Hepatocyte (in vitro differentiated cells): ENCODE measurements at regions not wholly inside any gene's neighbourhood (a gene's known extent, or its start where the extent isn't known, plus 50 kb on each side); places are given as distances from the start of the nearest gene placed in this dataset.

Experiments used
- DNase-seq: peaks from one replicate; pipeline ENCODE4 v3.0.0-alpha.2; 2016; ENCODE audit warnings: low spot score
- H2AFZ ChIP-seq: fragments of 200-600 bp; sonication (generic); 2 replicates; pipeline ENCODE4 v1.6.0; 2016; ENCODE audit warnings: antibody characterized with exemption, mild to moderate bottlenecking
- H3K27ac ChIP-seq: fragments of 200-600 bp; sonication (generic); 2 replicates; pipeline ENCODE4 v1.5.1; 2016; ENCODE audit warnings: mild to moderate bottlenecking
- H3K27me3 ChIP-seq: fragments of 200-600 bp; sonication (generic); 2 replicates; pipeline ENCODE4 v1.6.1; 2016
- H3K36me3 ChIP-seq: fragments of 200-600 bp; sonication (generic); replicated peaks from 2 replicates; pipeline ENCODE4 v1.5.1; 2016; ENCODE audit warnings: low read depth; ENCODE audit not compliant: insufficient read depth
- H3K4me1 ChIP-seq: fragments of 200-600 bp; sonication (generic); 2 replicates; pipeline ENCODE4 v1.5.1; 2016; ENCODE audit warnings: mild to moderate bottlenecking, moderate library complexity; ENCODE audit not compliant: insufficient read depth
- H3K4me2 ChIP-seq: fragments of 200-600 bp; sonication (generic); 2 replicates; pipeline ENCODE4 v1.6.0; 2016
- H3K4me3 ChIP-seq: fragments of 200-600 bp; sonication (generic); 2 replicates; pipeline ENCODE4 v1.5.1; 2016; ENCODE audit warnings: mild to moderate bottlenecking
- H3K79me2 ChIP-seq: fragments of 200-600 bp; sonication (generic); 2 replicates; pipeline ENCODE4 v1.6.0; 2017; ENCODE audit warnings: mild to moderate bottlenecking
- H3K9me2 ChIP-seq: fragments of 200-600 bp; sonication (generic); replicated peaks from 2 replicates; pipeline ENCODE4 v1.6.0; 2017; ENCODE audit warnings: mild to moderate bottlenecking; ENCODE audit not compliant: insufficient read depth
- H3K9me3 ChIP-seq: fragments of 200-600 bp; sonication (generic); 2 replicates; pipeline ENCODE4 v1.5.1; 2016; ENCODE audit warnings: low read depth, mild to moderate bottlenecking
- H4K20me1 ChIP-seq: fragments of 200-600 bp; sonication (generic); 2 replicates; pipeline ENCODE4 v1.6.0; 2016; ENCODE audit warnings: mild to moderate bottlenecking; ENCODE audit not compliant: insufficient read depth, poor library complexity, severe bottlenecking
- CTCF ChIP-seq: fragments of 200-600 bp; sonication (generic); IDR thresholded peaks from 2 replicates; pipeline ENCODE4 v1.5.1; 2016; ENCODE audit warnings: antibody characterized with exemption, mild to moderate bottlenecking; ENCODE audit not compliant: poor library complexity
- EZH2 ChIP-seq: fragments of 200-600 bp; sonication (generic); IDR thresholded peaks from 2 replicates; pipeline ENCODE4 v1.6.1; 2016; ENCODE audit warnings: antibody characterized with exemption, mild to moderate bottlenecking, borderline replicate concordance
- EZH2phosphoT487 ChIP-seq: fragments of 200-600 bp; sonication (generic); IDR thresholded peaks from one replicate; pipeline ENCODE4 v1.6.1; 2018; ENCODE audit warnings: antibody characterized with exemption, mild to moderate bottlenecking, low read depth, moderate library complexity; ENCODE audit not compliant: unreplicated experiment, severe bottlenecking
- WGBS: methylation state at CpG from one replicate; pipeline ENCODE4 v1.1.6; 2016; ENCODE audit warnings: low lambda C conversion rate; ENCODE audit errors: missing lambda C conversion rate; 5-methylcytosine and 5-hydroxymethylcytosine counted together

GRCh38 chr4:181670506-181670905, 572.7 kb upstream of the TENM3 start:
- Histone ChIP-seq H4K20me1 (no peaks in the 10 kb centered on the region), H3K9me3 (no peaks in the 10 kb centered on the region), H2AFZ (no peak overlapping the region), H3K9me2 (no peaks in the 10 kb centered on the region), H3K27ac (no peak overlapping the region), H3K36me3 (no peaks in the 10 kb centered on the region), H3K79me2 (no peaks in the 10 kb centered on the region), H3K4me1 (no peaks in the 10 kb centered on the region), H3K4me3 (no peak overlapping the region), H3K4me2 (no peak overlapping the region), H3K27me3 (no peaks in the 10 kb centered on the region)
- TF ChIP-seq EZH2phosphoT487 (no peak), CTCF (no peak), EZH2 (no peak)
- 77% methylated on average over 2 of the region's 2 CpGs for WGBS
- DNase-seq: no peak

GRCh38 chr4:181671672-181672071, 571.5 kb upstream of the TENM3 start:
- no peak overlapping the region for H2AFZ ChIP-seq
- no peak for TF ChIP-seq EZH2
- TF ChIP-seq EZH2phosphoT487: no peak
- TF ChIP-seq CTCF: no peak
- no peaks in the 10 kb centered on the region for H4K20me1 ChIP-seq
- H3K4me1 ChIP-seq: no peaks in the 10 kb centered on the region
- no peaks in the 10 kb centered on the region for H3K79me2 ChIP-seq
- H3K27me3 ChIP-seq: no peaks in the 10 kb centered on the region
- no peaks in the 10 kb centered on the region for H3K9me2 ChIP-seq
- 67% methylated on average over 2 of the region's 2 CpGs for WGBS
- DNase-seq: no peak
- no peak overlapping the region for H3K27ac ChIP-seq
- H3K4me3 ChIP-seq: no peak overlapping the region
- H3K9me3 ChIP-seq: no peaks in the 10 kb centered on the region
- no peaks in the 10 kb centered on the region for H3K36me3 ChIP-seq
- H3K4me2 ChIP-seq: no peak overlapping the region

GRCh38 chr4:181672751-181673150, 570.5 kb upstream of the TENM3 start:
- Histone ChIP-seq H3K79me2 (no peaks in the 10 kb centered on the region), H3K27me3 (no peaks in the 10 kb centered on the region), H3K9me2 (no peaks in the 10 kb centered on the region), H3K4me3 (no peak overlapping the region), H3K4me2 (no peak overlapping the region), H4K20me1 (no peaks in the 10 kb centered on the region), H3K9me3 (no peaks in the 10 kb centered on the region), H3K27ac (no peak overlapping the region), H3K36me3 (no peaks in the 10 kb centered on the region), H3K4me1 (no peaks in the 10 kb centered on the region), H2AFZ (no peak overlapping the region)
- no peak for DNase-seq
- 83% methylated on average over 2 of the region's 2 CpGs for WGBS
- TF ChIP-seq EZH2phosphoT487 (no peak), EZH2 (no peak), CTCF (no peak)

- WGBS: 86% methylated on average over 1 of the region's 1 CpG
Observed at GRCh38 chr4:181674315-181674875, 568.8 kb upstream of the TENM3 start.

More at GRCh38 chr4:181674315-181674875, 568.8 kb upstream of the TENM3 start:
- Histone ChIP-seq H3K9me2 (no peaks in the 10 kb centered on the region), H3K4me3 (no peak overlapping the region), H4K20me1 (no peaks in the 10 kb centered on the region), H3K79me2 (no peaks in the 10 kb centered on the region), H3K9me3 (no peaks in the 10 kb centered on the region), H3K27ac (no peak overlapping the region), H3K36me3 (no peaks in the 10 kb centered on the region), H3K4me1 (no peaks in the 10 kb centered on the region), H3K4me2 (no peak overlapping the region), H3K27me3 (no peaks in the 10 kb centered on the region), H2AFZ (no peak overlapping the region)
- TF ChIP-seq EZH2phosphoT487: no peak
- TF ChIP-seq EZH2: no peak
- no peak for TF ChIP-seq CTCF
- no peak for DNase-seq
